ENCODE measurements at regions not wholly inside any gene's neighbourhood (a gene's known extent, or its start where the extent isn't known, plus 50 kb on each side); places are given as distances from the start of the nearest gene placed in this dataset.
"Not testable (repeated sequence)": the region's sequence is repeated elsewhere in the genome, so short reads cannot be mapped to it uniquely, and the experiment has no call there.

GRCh38 chr3:177464392-177465256, 267.3 kb upstream of the TBL1XR1 start:
- no peaks in the 10 kb centered on the region for H4K20me1 ChIP-seq (ENCODE audit: insufficient read depth, low read length)
- H3K79me2 ChIP-seq (ENCODE audit: insufficient read depth, low read length) = no peaks in the 10 kb centered on the region
- no peaks in the 10 kb centered on the region for H3K9me3 ChIP-seq (ENCODE audit: low read depth, low read length)
- H3K27me3 ChIP-seq (ENCODE audit: insufficient read depth, low read length) = no peaks in the 10 kb centered on the region
- peaks cover 31% of the 10 kb centered on the region for H3K4me1 ChIP-seq (ENCODE audit: insufficient read depth, low read length)
- H3K36me3 ChIP-seq (ENCODE audit: insufficient read depth, low read length) = no peaks in the 10 kb centered on the region
- no peak overlapping the region for H2AFZ ChIP-seq (ENCODE audit: low read length)
- no peak for TF ChIP-seq CTCF (IDR thresholded peaks at IDR 0.05; ENCODE audit: extremely low read depth, low read depth, low read length)
- no peak overlapping the region for H3K4me3 ChIP-seq (ENCODE audit: insufficient read depth, low read length)
- peak overlapping the region; percentile 56 for H3K4me2 ChIP-seq (ENCODE audit: insufficient read depth, low read length)
- no peak for DNase-seq (ENCODE audit: insufficient read length, low spot score, missing footprints)
- H3K27ac ChIP-seq (ENCODE audit: low read depth, low read length) = peak overlapping the region; percentile 62

- no peaks in the 10 kb centered on the region for H4K20me1 ChIP-seq (ENCODE audit: insufficient read depth, low read length)
- no peaks in the 10 kb centered on the region for H3K27me3 ChIP-seq (ENCODE audit: insufficient read depth, low read length)
- no peaks in the 10 kb centered on the region for H3K79me2 ChIP-seq (ENCODE audit: insufficient read depth, low read length)
- H3K4me3 ChIP-seq (ENCODE audit: insufficient read depth, low read length) = no peak overlapping the region
- H3K4me1 ChIP-seq (ENCODE audit: insufficient read depth, low read length) = peaks cover 29% of the 10 kb centered on the region
- H3K36me3 ChIP-seq (ENCODE audit: insufficient read depth, low read length) = no peaks in the 10 kb centered on the region
- no peaks in the 10 kb centered on the region for H3K9me3 ChIP-seq (ENCODE audit: low read depth, low read length)
- no peak overlapping the region for H2AFZ ChIP-seq (ENCODE audit: low read length)
- no peak overlapping the region for H3K27ac ChIP-seq (ENCODE audit: low read depth, low read length)
- TF ChIP-seq CTCF (IDR thresholded peaks at IDR 0.05; ENCODE audit: extremely low read depth, low read depth, low read length) = no peak
- DNase-seq (ENCODE audit: insufficient read length, low spot score, missing footprints) = no peak
- no peak overlapping the region for H3K4me2 ChIP-seq (ENCODE audit: insufficient read depth, low read length)
Observed at GRCh38 chr3:177465257-177465642, 268.0 kb upstream of the TBL1XR1 start.

- H3K4me1 ChIP-seq (ENCODE audit: insufficient read depth, low read length) = peaks cover 29% of the 10 kb centered on the region
- no peak for DNase-seq (ENCODE audit: insufficient read length, low spot score, missing footprints)
- no peak overlapping the region for H2AFZ ChIP-seq (ENCODE audit: low read length)
- H3K36me3 ChIP-seq (ENCODE audit: insufficient read depth, low read length) = no peaks in the 10 kb centered on the region
- no peak overlapping the region for H3K4me2 ChIP-seq (ENCODE audit: insufficient read depth, low read length)
- H4K20me1 ChIP-seq (ENCODE audit: insufficient read depth, low read length) = no peaks in the 10 kb centered on the region
- no peak for TF ChIP-seq CTCF (IDR thresholded peaks at IDR 0.05; ENCODE audit: extremely low read depth, low read depth, low read length)
- no peaks in the 10 kb centered on the region for H3K79me2 ChIP-seq (ENCODE audit: insufficient read depth, low read length)
- H3K4me3 ChIP-seq (ENCODE audit: insufficient read depth, low read length) = no peak overlapping the region
- no peaks in the 10 kb centered on the region for H3K9me3 ChIP-seq (ENCODE audit: low read depth, low read length)
- H3K27me3 ChIP-seq (ENCODE audit: insufficient read depth, low read length) = no peaks in the 10 kb centered on the region
- H3K27ac ChIP-seq (ENCODE audit: low read depth, low read length) = no peak overlapping the region
Observed at GRCh38 chr3:177466074-177466473, 268.8 kb upstream of the TBL1XR1 start.

GRCh38 chr3:177466622-177467021, 269.3 kb upstream of the TBL1XR1 start:
- H4K20me1 ChIP-seq (ENCODE audit: insufficient read depth, low read length); H3K4me3 ChIP-seq (ENCODE audit: insufficient read depth, low read length); H3K27ac ChIP-seq (ENCODE audit: low read depth, low read length); H3K4me2 ChIP-seq (ENCODE audit: insufficient read depth, low read length); H3K9me3 ChIP-seq (ENCODE audit: low read depth, low read length); H3K27me3 ChIP-seq (ENCODE audit: insufficient read depth, low read length); DNase-seq (ENCODE audit: insufficient read length, low spot score, missing footprints); H2AFZ ChIP-seq (ENCODE audit: low read length); H3K79me2 ChIP-seq (ENCODE audit: insufficient read depth, low read length); H3K36me3 ChIP-seq (ENCODE audit: insufficient read depth, low read length): not testable (repeated sequence)
- H3K4me1 ChIP-seq (ENCODE audit: insufficient read depth, low read length) = peaks cover 29% of the 10 kb centered on the region

Data from osteoblast (primary cell).